GM12865 (cell line): ENCODE measurements at regions not wholly inside any gene's neighbourhood (a gene's known extent, or its start where the extent isn't known, plus 50 kb on each side); places are given as distances from the start of the nearest gene placed in this dataset.

Source experiments
- DNase-seq: peaks from one replicate; pipeline ENCODE4 v3.0.0; 2010; ENCODE audit warnings: low read depth
- H3K4me3 ChIP-seq: 2 replicates; pipeline ENCODE4 v1.5.1; 2011; ENCODE audit warnings: mild to moderate bottlenecking, low read depth, low read length, control low read depth
- TF ChIP-seq, protein P1 (sequence below): IDR thresholded peaks from 2 replicates; pipeline ENCODE4 v1.5.1; 2011; ENCODE audit warnings: low read length, control low read depth, low read depth, inconsistent platforms; ENCODE audit not compliant: insufficient read depth; ENCODE audit errors: missing control alignments

GRCh38 chr1:50278961-50279360 is 144.3 kb downstream of the DMRTA2 start:
- TF ChIP-seq, protein P1, sequence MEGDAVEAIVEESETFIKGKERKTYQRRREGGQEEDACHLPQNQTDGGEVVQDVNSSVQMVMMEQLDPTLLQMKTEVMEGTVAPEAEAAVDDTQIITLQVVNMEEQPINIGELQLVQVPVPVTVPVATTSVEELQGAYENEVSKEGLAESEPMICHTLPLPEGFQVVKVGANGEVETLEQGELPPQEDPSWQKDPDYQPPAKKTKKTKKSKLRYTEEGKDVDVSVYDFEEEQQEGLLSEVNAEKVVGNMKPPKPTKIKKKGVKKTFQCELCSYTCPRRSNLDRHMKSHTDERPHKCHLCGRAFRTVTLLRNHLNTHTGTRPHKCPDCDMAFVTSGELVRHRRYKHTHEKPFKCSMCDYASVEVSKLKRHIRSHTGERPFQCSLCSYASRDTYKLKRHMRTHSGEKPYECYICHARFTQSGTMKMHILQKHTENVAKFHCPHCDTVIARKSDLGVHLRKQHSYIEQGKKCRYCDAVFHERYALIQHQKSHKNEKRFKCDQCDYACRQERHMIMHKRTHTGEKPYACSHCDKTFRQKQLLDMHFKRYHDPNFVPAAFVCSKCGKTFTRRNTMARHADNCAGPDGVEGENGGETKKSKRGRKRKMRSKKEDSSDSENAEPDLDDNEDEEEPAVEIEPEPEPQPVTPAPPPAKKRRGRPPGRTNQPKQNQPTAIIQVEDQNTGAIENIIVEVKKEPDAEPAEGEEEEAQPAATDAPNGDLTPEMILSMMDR: no peak
- no peak overlapping the region for H3K4me3 ChIP-seq
- DNase-seq: no peak

GRCh38 chr1:50278410-50278809 is 144.8 kb downstream of the DMRTA2 start:
- DNase-seq: no peak
- TF ChIP-seq, protein P1: no peak

DNA sequence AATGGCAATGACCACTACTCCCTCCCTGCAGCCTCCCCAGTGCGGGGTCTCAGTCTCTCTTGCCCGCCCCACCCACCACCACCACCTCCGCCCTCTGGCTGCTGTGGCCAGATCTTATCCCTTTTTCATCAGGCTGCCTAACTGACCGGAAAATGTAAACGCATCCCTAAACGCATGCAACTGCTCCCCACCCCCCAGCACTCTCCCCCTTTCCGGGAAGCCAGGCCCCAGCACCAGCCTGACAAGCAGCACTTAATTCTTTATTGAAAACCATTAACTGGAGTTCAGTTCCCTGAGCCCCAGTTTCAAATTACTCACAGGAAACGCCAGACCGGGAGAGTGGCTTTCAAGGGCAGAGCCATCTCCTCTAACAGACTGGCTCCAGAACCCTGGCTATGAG is 147.7 kb downstream of the DMRTA2 start:
- H3K4me3 ChIP-seq: no peak overlapping the region
- no peak for DNase-seq
- TF ChIP-seq, protein P1: no peak

More at GRCh38 chr1:50278410-50278809, 144.8 kb downstream of the DMRTA2 start:
- no peak overlapping the region for H3K4me3 ChIP-seq

DNA sequence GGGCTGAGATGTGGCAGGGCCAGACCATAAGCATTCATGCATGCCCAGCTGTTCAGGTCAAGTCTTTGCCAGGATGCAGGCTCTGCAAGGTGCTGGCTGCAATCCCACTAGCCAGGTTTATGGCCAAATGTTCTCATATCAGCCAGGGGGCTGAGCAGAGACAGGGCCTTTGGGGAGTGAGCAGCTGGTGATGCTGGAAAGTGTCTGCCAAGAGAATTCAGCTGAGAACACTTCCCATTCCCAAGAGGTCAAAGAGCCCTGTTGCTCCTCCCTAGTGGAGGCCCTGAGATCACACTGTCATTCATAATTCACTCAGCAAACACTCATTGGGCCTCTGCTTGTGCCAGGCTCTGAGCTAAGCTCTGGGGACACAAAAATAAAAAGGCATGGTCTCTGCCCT is 150.3 kb downstream of the DMRTA2 start:
- TF ChIP-seq, protein P1: no peak
- DNase-seq: no peak
- no peak overlapping the region for H3K4me3 ChIP-seq

- no peak overlapping the region for H3K4me3 ChIP-seq
- TF ChIP-seq, protein P1: peak; percentile 77
- peak; percentile 40 for DNase-seq
Observed at GRCh38 chr1:50271968-50272578, 151.2 kb downstream of the DMRTA2 start.

GRCh38 chr1:50271337-50271736 is 151.9 kb downstream of the DMRTA2 start:
- no peak overlapping the region for H3K4me3 ChIP-seq
- TF ChIP-seq, protein P1: no peak
- DNase-seq: no peak

- TF ChIP-seq, protein P1: no peak
- DNase-seq: no peak
- H3K4me3 ChIP-seq: no peak overlapping the region
Observed at GRCh38 chr1:50270926-50271325, 152.3 kb downstream of the DMRTA2 start.
